Body of pancreas (tissue), 4 donors: ENCODE measurements at regions not wholly inside any gene's neighbourhood (a gene's known extent, or its start where the extent isn't known, plus 50 kb on each side); places are given as distances from the start of the nearest gene placed in this dataset.

Experiments used
- ATAC-seq: fragments of 150-250 bp; one replicate; pipeline ENCODE4 v1.9.1; 2016
- DNase-seq, 4 donors: peaks; one replicate each; pipeline ENCODE4 v3.0.0-alpha.2; 2019
- H3K27ac ChIP-seq, 4 donors: fragments of 200-600 bp; sonication (generic); 1 replicate in 3 of 4; 2 replicates in 1 of 4; pipeline versions ENCODE4 v1.5.1 to v1.6.1; 2016 to 2019; ENCODE audit warnings: mild to moderate bottlenecking in 1 of 4, mixed read lengths in 1 of 4, moderate library complexity in 1 of 4
- H3K27me3 ChIP-seq, 2 donors: fragments of 200-600 bp; sonication (generic); one replicate each; pipeline ENCODE4 v1.6.0; 2016; ENCODE audit warnings: mild to moderate bottlenecking in 1 of 2
- H3K36me3 ChIP-seq, 2 donors: fragments of 200-600 bp; sonication (generic); replicated peaks in 1 of 2; 2 replicates each; pipeline ENCODE4 v1.5.1; 2016; ENCODE audit warnings: low read depth in 2 of 2; ENCODE audit not compliant: insufficient read depth in 1 of 2
- H3K4me1 ChIP-seq: fragments of 200-600 bp; sonication (generic); one replicate; pipeline ENCODE4 v1.6.0; 2016
- H3K4me3 ChIP-seq, 2 donors: fragments of 200-600 bp; sonication (generic); 1 replicate in 1 of 2; 2 replicates in 1 of 2; pipeline ENCODE4 v1.5.1; 2016 to 2019
- H3K9me3 ChIP-seq, 3 donors: fragments of 200-600 bp; sonication (generic); 1 replicate in 2 of 3; 2 replicates in 1 of 3; pipeline ENCODE4 v1.5.1; 2016
- CTCF ChIP-seq, 7 experiments: fragments of 450-650 bp in 4 of 7; fragments of 200-600 bp in 3 of 7; sonication (generic) in 3 of 7; IDR thresholded peaks; one replicate each; pipeline ENCODE4 v1.5.1; 2016 to 2019; ENCODE audit warnings: antibody characterized with exemption in 7 of 7
- POLR2A ChIP-seq, 3 donors: fragments of 450-650 bp; IDR thresholded peaks; one replicate each; pipeline ENCODE4 v1.6.1; 2016; ENCODE audit warnings: antibody characterized with exemption in 3 of 3, mild to moderate bottlenecking in 2 of 3
- WGBS, 2 donors: methylation state at CpG; one replicate each; pipeline ENCODE4 v1.1.5; 2017; 5-methylcytosine and 5-hydroxymethylcytosine counted together
- intact Hi-C: fragments of 100-400 bp; cut with DNase I; formaldehyde crosslinking; loops from one replicate; pipeline ENCODE4 v1.15.1; 2023

- ATAC-seq, result peak; percentile 78
- no peaks in the 10 kb centered on the region for H3K9me3 ChIP-seq
- no peaks in the 10 kb centered on the region for H3K27me3 ChIP-seq
- no peak overlapping the region for H3K4me3 ChIP-seq
- H3K4me1 ChIP-seq, result peaks cover 48% of the 10 kb centered on the region
- DNase-seq, result peak; percentile 53 to 74 (median 68)
- intact Hi-C loops, result no loop called here
- no peak for TF ChIP-seq CTCF (IDR thresholded peaks at IDR 0.05)
- peak in 1 of 3 donors; percentile 8 for TF ChIP-seq POLR2A (IDR thresholded peaks at IDR 0.05)
- peak overlapping the region; percentile 57 to 76 (median 72) for H3K27ac ChIP-seq
- WGBS, 2 donors, result 48 to 58% methylated on average over 22 of the region's 22 CpGs
- H3K36me3 ChIP-seq, result no peaks in the 10 kb centered on the region
Measured at GRCh38 chr19:7415163-7415856, 66.6 kb downstream of the ARHGEF18 start.

- intact Hi-C loops, result no loop called here
- H3K36me3 ChIP-seq, result no peaks in the 10 kb centered on the region
- H3K27me3 ChIP-seq, result no peaks in the 10 kb centered on the region
- no peak for DNase-seq
- H3K4me1 ChIP-seq, result peaks cover 44% of the 10 kb centered on the region
- no peaks in the 10 kb centered on the region for H3K9me3 ChIP-seq
- no peak overlapping the region for H3K4me3 ChIP-seq
- peak overlapping the region; percentile 57 to 76 (median 72) for H3K27ac ChIP-seq
- TF ChIP-seq CTCF (IDR thresholded peaks at IDR 0.05), result no peak
- no peak for TF ChIP-seq POLR2A (IDR thresholded peaks at IDR 0.05)
- ATAC-seq, result peak; percentile 10
- 65 to 71% methylated on average over 11 of the region's 11 CpGs for WGBS, 2 donors
Measured at GRCh38 chr19:7415857-7416371, 67.2 kb downstream of the ARHGEF18 start.

- Histone ChIP-seq H3K9me3 (no peaks in the 10 kb centered on the region), H3K4me3 (no peak overlapping the region), H3K36me3 (no peaks in the 10 kb centered on the region), H3K27me3 (no peaks in the 10 kb centered on the region), H3K27ac (peak overlapping the region in 3 of 4 donors; percentile 22 to 66 (median 39)), H3K4me1 (peaks cover 43% of the 10 kb centered on the region)
- ATAC-seq (peak; percentile 23), DNase-seq (no peak)
- intact Hi-C loops, result no loop called here
- WGBS, 2 donors, result 77 to 85% methylated on average over 9 of the region's 9 CpGs
- TF ChIP-seq CTCF (IDR thresholded peaks at IDR 0.05), result no peak
- TF ChIP-seq POLR2A (IDR thresholded peaks at IDR 0.05), result no peak
Measured at GRCh38 chr19:7417671-7418324, 69.1 kb downstream of the ARHGEF18 start.

GRCh38 chr19:7418596-7418995, 69.9 kb downstream of the ARHGEF18 start:
- H3K27ac ChIP-seq, result peak overlapping the region in 3 of 4 donors; percentile 5 to 66 (median 39)

More at GRCh38 chr19:7418596-7418995, 69.9 kb downstream of the ARHGEF18 start:
- H3K4me3 ChIP-seq, result no peak overlapping the region
- H3K27me3 ChIP-seq, result no peaks in the 10 kb centered on the region
- no peaks in the 10 kb centered on the region for H3K9me3 ChIP-seq
- intact Hi-C loops, result no loop called here
- no peak for DNase-seq
- no peak for TF ChIP-seq CTCF (IDR thresholded peaks at IDR 0.05)
- no peak for TF ChIP-seq POLR2A (IDR thresholded peaks at IDR 0.05)
- ATAC-seq, result no peak
- H3K36me3 ChIP-seq, result no peaks in the 10 kb centered on the region
- 84 to 85% methylated on average over 8 to 9 of the region's 9 CpGs for WGBS, 2 donors
- peaks cover 43% of the 10 kb centered on the region for H3K4me1 ChIP-seq
